ENCODE measurements at regions not wholly inside any gene's neighbourhood (a gene's known extent, or its start where the extent isn't known, plus 50 kb on each side); places are given as distances from the start of the nearest gene placed in this dataset.

GRCh38 chr20:29298759-29299613 lies 1958.5 kb upstream of the DEFB115 start:
- no peak overlapping the region for H3K4me3 ChIP-seq (replicated peaks; ENCODE audit: insufficient read depth, low read length)
- no peak for DNase-seq (ENCODE audit: low read depth in 1 of 2, low spot score in 1 of 2)
- H3K27me3 ChIP-seq (ENCODE audit: insufficient read depth, poor library complexity, severe bottlenecking): no peaks in the 10 kb centered on the region
- no peak overlapping the region for H3K27ac ChIP-seq (replicated peaks)
- TF ChIP-seq, protein P1, sequence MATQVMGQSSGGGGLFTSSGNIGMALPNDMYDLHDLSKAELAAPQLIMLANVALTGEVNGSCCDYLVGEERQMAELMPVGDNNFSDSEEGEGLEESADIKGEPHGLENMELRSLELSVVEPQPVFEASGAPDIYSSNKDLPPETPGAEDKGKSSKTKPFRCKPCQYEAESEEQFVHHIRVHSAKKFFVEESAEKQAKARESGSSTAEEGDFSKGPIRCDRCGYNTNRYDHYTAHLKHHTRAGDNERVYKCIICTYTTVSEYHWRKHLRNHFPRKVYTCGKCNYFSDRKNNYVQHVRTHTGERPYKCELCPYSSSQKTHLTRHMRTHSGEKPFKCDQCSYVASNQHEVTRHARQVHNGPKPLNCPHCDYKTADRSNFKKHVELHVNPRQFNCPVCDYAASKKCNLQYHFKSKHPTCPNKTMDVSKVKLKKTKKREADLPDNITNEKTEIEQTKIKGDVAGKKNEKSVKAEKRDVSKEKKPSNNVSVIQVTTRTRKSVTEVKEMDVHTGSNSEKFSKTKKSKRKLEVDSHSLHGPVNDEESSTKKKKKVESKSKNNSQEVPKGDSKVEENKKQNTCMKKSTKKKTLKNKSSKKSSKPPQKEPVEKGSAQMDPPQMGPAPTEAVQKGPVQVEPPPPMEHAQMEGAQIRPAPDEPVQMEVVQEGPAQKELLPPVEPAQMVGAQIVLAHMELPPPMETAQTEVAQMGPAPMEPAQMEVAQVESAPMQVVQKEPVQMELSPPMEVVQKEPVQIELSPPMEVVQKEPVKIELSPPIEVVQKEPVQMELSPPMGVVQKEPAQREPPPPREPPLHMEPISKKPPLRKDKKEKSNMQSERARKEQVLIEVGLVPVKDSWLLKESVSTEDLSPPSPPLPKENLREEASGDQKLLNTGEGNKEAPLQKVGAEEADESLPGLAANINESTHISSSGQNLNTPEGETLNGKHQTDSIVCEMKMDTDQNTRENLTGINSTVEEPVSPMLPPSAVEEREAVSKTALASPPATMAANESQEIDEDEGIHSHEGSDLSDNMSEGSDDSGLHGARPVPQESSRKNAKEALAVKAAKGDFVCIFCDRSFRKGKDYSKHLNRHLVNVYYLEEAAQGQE (IDR thresholded peaks at IDR 0.05; ENCODE audit: insufficient replicate concordance, low read depth): no peak
- TF ChIP-seq POLR2AphosphoS5 (IDR thresholded peaks at IDR 0.05; ENCODE audit: low read depth) (no peak), SPI1 (IDR thresholded peaks at IDR 0.05; ENCODE audit: borderline replicate concordance, low read depth) (no peak), GABPA (IDR thresholded peaks at IDR 0.05; ENCODE audit: low read depth) (no peak)
- TF ChIP-seq, protein P2, sequence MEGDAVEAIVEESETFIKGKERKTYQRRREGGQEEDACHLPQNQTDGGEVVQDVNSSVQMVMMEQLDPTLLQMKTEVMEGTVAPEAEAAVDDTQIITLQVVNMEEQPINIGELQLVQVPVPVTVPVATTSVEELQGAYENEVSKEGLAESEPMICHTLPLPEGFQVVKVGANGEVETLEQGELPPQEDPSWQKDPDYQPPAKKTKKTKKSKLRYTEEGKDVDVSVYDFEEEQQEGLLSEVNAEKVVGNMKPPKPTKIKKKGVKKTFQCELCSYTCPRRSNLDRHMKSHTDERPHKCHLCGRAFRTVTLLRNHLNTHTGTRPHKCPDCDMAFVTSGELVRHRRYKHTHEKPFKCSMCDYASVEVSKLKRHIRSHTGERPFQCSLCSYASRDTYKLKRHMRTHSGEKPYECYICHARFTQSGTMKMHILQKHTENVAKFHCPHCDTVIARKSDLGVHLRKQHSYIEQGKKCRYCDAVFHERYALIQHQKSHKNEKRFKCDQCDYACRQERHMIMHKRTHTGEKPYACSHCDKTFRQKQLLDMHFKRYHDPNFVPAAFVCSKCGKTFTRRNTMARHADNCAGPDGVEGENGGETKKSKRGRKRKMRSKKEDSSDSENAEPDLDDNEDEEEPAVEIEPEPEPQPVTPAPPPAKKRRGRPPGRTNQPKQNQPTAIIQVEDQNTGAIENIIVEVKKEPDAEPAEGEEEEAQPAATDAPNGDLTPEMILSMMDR (IDR thresholded peaks at IDR 0.05; ENCODE audit: insufficient read depth, low read length): no peak

DNA sequence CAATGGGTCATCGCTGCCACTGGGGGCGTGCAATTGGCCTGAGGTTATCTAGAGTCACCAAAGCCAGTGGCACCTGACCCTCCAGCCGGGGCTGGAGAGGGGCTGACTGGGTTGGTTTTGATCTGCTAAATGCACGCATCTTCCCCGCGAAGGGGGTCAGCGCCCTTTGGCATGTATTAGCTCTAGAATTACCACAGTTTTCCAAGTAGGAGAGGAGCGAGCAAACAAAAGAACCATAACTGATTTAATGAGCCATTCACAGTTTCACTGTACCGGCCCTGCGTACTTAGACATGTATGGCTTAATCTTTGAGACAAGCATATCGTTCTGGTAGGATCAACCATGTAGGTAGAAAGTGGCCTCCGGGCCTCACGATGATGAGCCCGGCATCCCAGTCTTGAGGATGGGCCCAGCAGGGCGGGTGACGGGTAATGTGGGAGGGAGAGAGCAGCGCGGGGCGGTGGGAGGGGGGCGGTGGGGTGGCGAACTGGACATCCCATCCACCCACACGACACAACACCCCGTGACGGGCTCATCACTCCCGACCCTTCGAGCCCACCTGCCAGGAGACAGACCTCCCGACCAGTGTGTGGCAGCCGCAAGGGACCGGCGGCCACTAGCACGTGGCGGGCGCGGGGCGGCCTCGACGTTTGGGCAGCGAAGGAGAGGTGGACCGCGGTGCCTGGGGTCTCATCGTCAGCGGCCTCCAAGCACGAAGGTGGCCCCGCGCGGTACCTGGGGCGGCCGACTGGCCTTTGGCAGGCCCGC lies 1957.5 kb upstream of the DEFB115 start:
- no peak for TF ChIP-seq SPI1 (IDR thresholded peaks at IDR 0.05; ENCODE audit: borderline replicate concordance, low read depth)
- no peak for TF ChIP-seq GABPA (IDR thresholded peaks at IDR 0.05; ENCODE audit: low read depth)
- TF ChIP-seq, protein P1 (IDR thresholded peaks at IDR 0.05; ENCODE audit: insufficient replicate concordance, low read depth): no peak
- TF ChIP-seq, protein P2 (IDR thresholded peaks at IDR 0.05; ENCODE audit: insufficient read depth, low read length): no peak
- TF ChIP-seq POLR2AphosphoS5 (IDR thresholded peaks at IDR 0.05; ENCODE audit: low read depth): no peak
- no peak for DNase-seq (ENCODE audit: low read depth in 1 of 2, low spot score in 1 of 2)
- no peaks in the 10 kb centered on the region for H3K27me3 ChIP-seq (ENCODE audit: insufficient read depth, poor library complexity, severe bottlenecking)
- H3K27ac ChIP-seq (replicated peaks): no peak overlapping the region
- H3K4me3 ChIP-seq (replicated peaks; ENCODE audit: insufficient read depth, low read length): no peak overlapping the region

DNA sequence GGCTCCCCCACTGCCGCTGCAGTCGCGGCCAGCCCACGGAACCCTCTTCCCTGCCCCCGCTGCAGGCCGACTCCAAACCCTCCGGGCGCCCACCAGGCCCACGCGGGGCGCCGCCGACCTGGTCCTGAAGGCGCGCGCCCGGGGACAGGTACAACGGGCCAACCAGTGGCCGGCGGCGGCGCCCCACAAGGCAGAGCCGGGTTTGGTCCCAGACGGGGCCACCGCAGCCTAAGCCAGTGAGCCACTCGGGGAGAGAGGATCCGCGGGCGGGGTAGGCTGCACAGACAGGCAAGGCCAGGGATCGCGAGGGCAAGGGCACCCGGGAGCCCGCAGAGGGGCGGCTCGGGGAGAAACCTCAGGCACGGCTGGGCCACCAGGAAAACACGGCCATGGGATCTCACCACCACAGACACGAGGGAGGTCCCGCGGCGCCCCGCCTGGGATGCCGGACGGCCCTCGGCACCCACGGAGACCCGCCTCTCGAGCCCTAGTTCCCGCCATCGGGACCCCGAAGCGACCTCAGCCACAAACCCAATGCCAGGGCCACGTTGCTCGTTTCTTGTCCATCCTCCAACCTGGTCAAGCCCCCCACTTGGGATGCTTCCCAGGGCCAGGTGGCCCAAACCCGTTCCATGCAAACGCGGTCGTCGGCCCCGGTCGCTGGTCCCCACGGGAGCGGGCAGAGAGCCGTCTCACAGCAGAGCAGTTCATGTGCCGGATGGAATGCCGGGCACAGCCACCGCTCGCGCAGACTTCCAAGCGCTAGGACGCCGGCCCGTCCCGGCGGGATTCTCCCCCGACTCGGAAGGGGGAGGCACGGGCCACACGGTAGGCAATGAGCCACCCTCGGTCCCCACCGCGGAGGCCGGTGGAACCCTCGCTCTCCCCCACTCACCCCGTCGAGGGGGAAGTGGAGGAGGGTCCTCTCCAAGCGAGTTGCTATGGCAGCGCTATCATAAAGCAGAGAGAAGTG lies 1956.6 kb upstream of the DEFB115 start:
- TF ChIP-seq GABPA (IDR thresholded peaks at IDR 0.05; ENCODE audit: low read depth): no peak
- TF ChIP-seq SPI1 (IDR thresholded peaks at IDR 0.05; ENCODE audit: borderline replicate concordance, low read depth): no peak
- TF ChIP-seq, protein P2 (IDR thresholded peaks at IDR 0.05; ENCODE audit: insufficient read depth, low read length): no peak
- no peak for TF ChIP-seq POLR2AphosphoS5 (IDR thresholded peaks at IDR 0.05; ENCODE audit: low read depth)
- TF ChIP-seq, protein P1 (IDR thresholded peaks at IDR 0.05; ENCODE audit: insufficient replicate concordance, low read depth): no peak
- no peak for DNase-seq (ENCODE audit: low read depth in 1 of 2, low spot score in 1 of 2)
- Histone ChIP-seq H3K27ac (replicated peaks) (no peak overlapping the region), H3K27me3 (ENCODE audit: insufficient read depth, poor library complexity, severe bottlenecking) (no peaks in the 10 kb centered on the region), H3K4me3 (replicated peaks; ENCODE audit: insufficient read depth, low read length) (no peak overlapping the region)

Measured in HL-60 (cell line).